NCI-H524 treated with DMSO at 0.1 percent for 48 hours (cell line): ENCODE measurements at regions not wholly inside any gene's neighbourhood (a gene's known extent, or its start where the extent isn't known, plus 50 kb on each side); places are given as distances from the start of the nearest gene placed in this dataset.

Experiments used
- DNase-seq: peaks from one replicate; lab custom pipeline; 2025; lab: John Stamatoyannopoulos, UW

- DNase-seq, result no peak
Observed at GRCh38 chr3:176969066-176969465, 228.2 kb downstream of the TBL1XR1 start.

GRCh38 chr3:176968631-176969030 lies 228.7 kb downstream of the TBL1XR1 start:
- DNase-seq, result peak; percentile 82

GRCh38 chr3:176967522-176967921 lies 229.8 kb downstream of the TBL1XR1 start:
- DNase-seq, result no peak

- DNase-seq, result no peak
Observed at GRCh38 chr3:176964661-176965060, 232.6 kb downstream of the TBL1XR1 start.

GRCh38 chr3:176961916-176962315 lies 235.4 kb downstream of the TBL1XR1 start:
- DNase-seq, result no peak

- DNase-seq, result no peak
Observed at GRCh38 chr3:176959867-176960266, 237.4 kb downstream of the TBL1XR1 start.

- no peak for DNase-seq
Observed at GRCh38 chr3:176958560-176958959, 238.7 kb downstream of the TBL1XR1 start.

- DNase-seq, result no peak
Observed at GRCh38 chr3:176954517-176954916, 242.8 kb downstream of the TBL1XR1 start.

GRCh38 chr3:176953106-176954060 lies 243.9 kb downstream of the TBL1XR1 start:
- no peak for DNase-seq

- DNase-seq, result no peak
Observed at GRCh38 chr3:176951586-176952292, 245.5 kb downstream of the TBL1XR1 start.

- no peak for DNase-seq
Observed at GRCh38 chr3:176951144-176951543, 246.1 kb downstream of the TBL1XR1 start.

GRCh38 chr3:176950743-176951142 lies 246.5 kb downstream of the TBL1XR1 start:
- DNase-seq, result no peak

GRCh38 chr3:176948151-176948550 lies 249.1 kb downstream of the TBL1XR1 start:
- DNase-seq, result no peak

- DNase-seq, result no peak
Observed at GRCh38 chr3:176946202-176946601, 251.1 kb downstream of the TBL1XR1 start.

GRCh38 chr3:176942305-176942704 lies 255.0 kb downstream of the TBL1XR1 start:
- no peak for DNase-seq

GRCh38 chr3:176941689-176942088 lies 255.6 kb downstream of the TBL1XR1 start:
- no peak for DNase-seq

- DNase-seq, result peak; percentile 61
Observed at GRCh38 chr3:176939022-176939817, 258.1 kb downstream of the TBL1XR1 start.

GRCh38 chr3:176937994-176938393 lies 259.3 kb downstream of the TBL1XR1 start:
- DNase-seq, result no peak

- no peak for DNase-seq
Observed at GRCh38 chr3:176937541-176937940, 259.7 kb downstream of the TBL1XR1 start.

GRCh38 chr3:176935194-176935888 lies 261.9 kb downstream of the TBL1XR1 start:
- no peak for DNase-seq

- no peak for DNase-seq
Observed at GRCh38 chr3:176934698-176935097, 262.6 kb downstream of the TBL1XR1 start.

- DNase-seq, result no peak
Observed at GRCh38 chr3:176933704-176934103, 263.6 kb downstream of the TBL1XR1 start.
